ENCODE measurements at regions not wholly inside any gene's neighbourhood (a gene's known extent, or its start where the extent isn't known, plus 50 kb on each side); places are given as distances from the start of the nearest gene placed in this dataset.

GRCh38 chr18:40929399-40929798, 1025.6 kb upstream of the PIK3C3 start:
- no peak overlapping the region for H3K4me3 ChIP-seq (ENCODE audit: low read depth, low read length)
- TF ChIP-seq, protein P1, sequence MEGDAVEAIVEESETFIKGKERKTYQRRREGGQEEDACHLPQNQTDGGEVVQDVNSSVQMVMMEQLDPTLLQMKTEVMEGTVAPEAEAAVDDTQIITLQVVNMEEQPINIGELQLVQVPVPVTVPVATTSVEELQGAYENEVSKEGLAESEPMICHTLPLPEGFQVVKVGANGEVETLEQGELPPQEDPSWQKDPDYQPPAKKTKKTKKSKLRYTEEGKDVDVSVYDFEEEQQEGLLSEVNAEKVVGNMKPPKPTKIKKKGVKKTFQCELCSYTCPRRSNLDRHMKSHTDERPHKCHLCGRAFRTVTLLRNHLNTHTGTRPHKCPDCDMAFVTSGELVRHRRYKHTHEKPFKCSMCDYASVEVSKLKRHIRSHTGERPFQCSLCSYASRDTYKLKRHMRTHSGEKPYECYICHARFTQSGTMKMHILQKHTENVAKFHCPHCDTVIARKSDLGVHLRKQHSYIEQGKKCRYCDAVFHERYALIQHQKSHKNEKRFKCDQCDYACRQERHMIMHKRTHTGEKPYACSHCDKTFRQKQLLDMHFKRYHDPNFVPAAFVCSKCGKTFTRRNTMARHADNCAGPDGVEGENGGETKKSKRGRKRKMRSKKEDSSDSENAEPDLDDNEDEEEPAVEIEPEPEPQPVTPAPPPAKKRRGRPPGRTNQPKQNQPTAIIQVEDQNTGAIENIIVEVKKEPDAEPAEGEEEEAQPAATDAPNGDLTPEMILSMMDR (IDR thresholded peaks at IDR 0.05; ENCODE audit: insufficient read depth, low read depth, low read length) = no peak
- DNase-seq (ENCODE audit: low read depth) = no peak

- H3K4me3 ChIP-seq (ENCODE audit: low read depth, low read length) = no peak overlapping the region
- no peak for DNase-seq (ENCODE audit: low read depth)
- TF ChIP-seq, protein P1 (IDR thresholded peaks at IDR 0.05; ENCODE audit: insufficient read depth, low read depth, low read length) = no peak
Observed at GRCh38 chr18:40926679-40927078, 1028.4 kb upstream of the PIK3C3 start.

DNA sequence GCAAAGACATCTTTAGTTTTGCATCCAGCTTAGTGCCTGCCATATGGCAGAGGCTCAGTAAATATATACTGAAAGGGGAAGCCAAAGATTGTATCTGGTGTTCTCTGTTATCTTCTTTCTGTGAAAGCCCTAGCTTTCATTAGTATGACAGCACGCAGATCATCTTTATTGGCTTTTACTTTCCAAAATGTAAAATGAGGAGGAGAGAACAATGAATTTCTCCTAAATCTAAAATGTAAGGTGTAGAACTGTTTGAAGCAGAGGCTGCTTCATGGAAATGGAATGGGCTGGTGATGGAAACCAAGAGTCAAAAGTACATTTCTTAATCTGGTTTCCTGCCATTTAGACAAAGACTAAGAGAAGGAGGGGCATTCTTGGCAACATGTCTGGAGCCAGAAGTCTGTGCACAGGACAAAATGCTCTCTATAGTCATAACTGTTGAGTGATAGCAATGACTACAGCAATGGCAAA, 1029.9 kb upstream of the PIK3C3 start:
- no peak for DNase-seq (ENCODE audit: low read depth)
- TF ChIP-seq, protein P1 (IDR thresholded peaks at IDR 0.05; ENCODE audit: insufficient read depth, low read depth, low read length) = no peak
- no peak overlapping the region for H3K4me3 ChIP-seq (ENCODE audit: low read depth, low read length)

GRCh38 chr18:40921845-40922629, 1033.0 kb upstream of the PIK3C3 start:
- no peak overlapping the region for H3K4me3 ChIP-seq (ENCODE audit: low read depth, low read length)
- TF ChIP-seq, protein P1 (IDR thresholded peaks at IDR 0.05; ENCODE audit: insufficient read depth, low read depth, low read length) = no peak
- no peak for DNase-seq (ENCODE audit: low read depth)

DNA sequence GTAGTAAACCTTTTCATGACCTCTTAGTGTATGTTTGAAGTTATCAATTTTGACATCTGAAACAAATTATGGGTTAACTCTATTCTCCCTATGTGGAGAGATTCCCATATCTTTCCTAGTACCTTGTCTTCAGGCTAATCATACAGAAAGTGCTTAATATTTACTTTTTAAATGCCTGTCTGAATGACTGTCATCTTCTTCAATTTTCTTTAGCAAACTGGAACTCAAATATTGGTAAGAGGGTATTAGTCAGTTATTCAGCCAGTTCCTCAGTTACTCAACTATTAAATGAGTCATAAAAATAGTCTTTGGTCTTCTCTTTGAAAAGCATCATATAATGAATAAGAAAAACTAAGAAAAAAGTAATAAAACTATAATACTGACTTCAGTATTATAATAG, 1038.0 kb upstream of the PIK3C3 start:
- no peak overlapping the region for H3K4me3 ChIP-seq (ENCODE audit: low read depth, low read length)
- TF ChIP-seq, protein P1 (IDR thresholded peaks at IDR 0.05; ENCODE audit: insufficient read depth, low read depth, low read length) = no peak
- DNase-seq (ENCODE audit: low read depth) = no peak

DNA sequence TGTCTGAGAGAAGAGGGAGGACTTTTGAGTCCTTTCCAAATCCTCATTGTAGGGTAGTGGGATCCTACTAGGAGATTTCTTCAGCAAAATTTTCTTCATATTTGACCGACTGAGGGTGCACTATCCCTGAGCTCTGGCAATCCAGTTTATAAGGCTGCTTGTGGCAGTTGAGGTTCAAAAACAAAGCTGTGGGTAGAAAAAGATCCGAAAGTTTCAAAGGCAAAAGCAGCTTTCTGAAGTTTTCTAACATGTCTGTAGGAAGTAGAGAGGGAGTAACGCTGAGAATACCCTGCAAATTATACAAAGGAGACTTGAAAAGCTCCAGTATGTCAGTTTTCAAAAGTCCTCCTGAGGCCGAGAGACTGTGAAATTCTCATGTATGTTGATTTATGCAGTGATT, 1039.3 kb upstream of the PIK3C3 start:
- no peak overlapping the region for H3K4me3 ChIP-seq (ENCODE audit: low read depth, low read length)
- DNase-seq (ENCODE audit: low read depth) = no peak
- TF ChIP-seq, protein P1 (IDR thresholded peaks at IDR 0.05; ENCODE audit: insufficient read depth, low read depth, low read length) = no peak

Measured in fibroblast of villous mesenchyme (primary cell).